Stimulated activated memory B cell treated with anti-CD40 and anti-IgM and Interleukin-4, amounts not matched to agents 10 μg/mL and 1 μg/mL and 100 μg/mL, for 72 hours (primary cell): ENCODE measurements at regions not wholly inside any gene's neighbourhood (a gene's known extent, or its start where the extent isn't known, plus 50 kb on each side); places are given as distances from the start of the nearest gene placed in this dataset.

Experiments used
- ATAC-seq: fragments of 150-1000 bp; cut with Tn5 transposase; 2 replicates; pipeline ENCODE4 v1.10.0; 2021
- H3K27ac Mint-ChIP-seq: one replicate; pipeline ENCODE4 v1.8.0; 2022; ENCODE audit warnings: mild to moderate bottlenecking, mixed read lengths
- H3K27me3 Mint-ChIP-seq: one replicate; pipeline ENCODE4 v1.8.0; 2022; ENCODE audit warnings: mixed read lengths
- H3K36me3 Mint-ChIP-seq: one replicate; pipeline ENCODE4 v1.8.0; 2022; ENCODE audit warnings: mixed read lengths
- H3K4me1 Mint-ChIP-seq: one replicate; pipeline ENCODE4 v1.8.0; 2022; ENCODE audit warnings: mixed read lengths
- H3K4me3 Mint-ChIP-seq: one replicate; pipeline ENCODE4 v1.8.0; 2022; ENCODE audit warnings: mild to moderate bottlenecking, moderate library complexity, mixed read lengths
- H3K9me3 Mint-ChIP-seq: one replicate; pipeline ENCODE4 v1.8.0; 2022; ENCODE audit warnings: mixed read lengths

- H3K4me1 Mint-ChIP-seq = peaks cover 7% of the 10 kb centered on the region
- ATAC-seq = no peak
- H3K27ac Mint-ChIP-seq = no peak overlapping the region
- peaks cover 29% of the 10 kb centered on the region for H3K27me3 Mint-ChIP-seq
- H3K9me3 Mint-ChIP-seq = peaks cover 2% of the 10 kb centered on the region
- H3K4me3 Mint-ChIP-seq = no peak overlapping the region
- no peaks in the 10 kb centered on the region for H3K36me3 Mint-ChIP-seq
These were observed 110.9 kb upstream of the PKDCC start for GRCh38 chr2:41936771-41937463.

- H3K27ac Mint-ChIP-seq = no peak overlapping the region
- peaks cover 7% of the 10 kb centered on the region for H3K4me1 Mint-ChIP-seq
- no peak for ATAC-seq
- H3K36me3 Mint-ChIP-seq = no peaks in the 10 kb centered on the region
- peaks cover 29% of the 10 kb centered on the region for H3K27me3 Mint-ChIP-seq
- H3K9me3 Mint-ChIP-seq = peaks cover 2% of the 10 kb centered on the region
- H3K4me3 Mint-ChIP-seq = no peak overlapping the region
These were observed 110.3 kb upstream of the PKDCC start for GRCh38 chr2:41937464-41937906.

- Mint-ChIP-seq H3K4me3 (no peak overlapping the region), H3K9me3 (peaks cover 2% of the 10 kb centered on the region), H3K36me3 (no peaks in the 10 kb centered on the region), H3K27me3 (peaks cover 29% of the 10 kb centered on the region), H3K27ac (no peak overlapping the region), H3K4me1 (peaks cover 7% of the 10 kb centered on the region)
- no peak for ATAC-seq
These were observed 109.7 kb upstream of the PKDCC start for GRCh38 chr2:41937921-41938708.

- Mint-ChIP-seq H3K27me3 (peaks cover 30% of the 10 kb centered on the region), H3K4me1 (no peaks in the 10 kb centered on the region), H3K9me3 (peaks cover 2% of the 10 kb centered on the region), H3K4me3 (no peak overlapping the region), H3K27ac (no peak overlapping the region), H3K36me3 (no peaks in the 10 kb centered on the region)
- no peak for ATAC-seq
These were observed 107.6 kb upstream of the PKDCC start for GRCh38 chr2:41940060-41940744.

- no peak overlapping the region for H3K4me3 Mint-ChIP-seq
- ATAC-seq = no peak
- H3K9me3 Mint-ChIP-seq = peaks cover 2% of the 10 kb centered on the region
- H3K27ac Mint-ChIP-seq = no peak overlapping the region
- H3K4me1 Mint-ChIP-seq = no peaks in the 10 kb centered on the region
- no peaks in the 10 kb centered on the region for H3K36me3 Mint-ChIP-seq
- H3K27me3 Mint-ChIP-seq = peaks cover 30% of the 10 kb centered on the region
These were observed 107.1 kb upstream of the PKDCC start for GRCh38 chr2:41940745-41941063.

- no peak for ATAC-seq
- Mint-ChIP-seq H3K27ac (no peak overlapping the region), H3K36me3 (no peaks in the 10 kb centered on the region), H3K9me3 (peaks cover 2% of the 10 kb centered on the region), H3K27me3 (peaks cover 32% of the 10 kb centered on the region), H3K4me1 (no peaks in the 10 kb centered on the region), H3K4me3 (no peak overlapping the region)
These were observed 106.0 kb upstream of the PKDCC start for GRCh38 chr2:41941831-41942230.

GRCh38 chr2:41942278-41942677 lies 105.5 kb upstream of the PKDCC start:
- peaks cover 2% of the 10 kb centered on the region for H3K9me3 Mint-ChIP-seq
- no peaks in the 10 kb centered on the region for H3K36me3 Mint-ChIP-seq
- H3K27ac Mint-ChIP-seq = no peak overlapping the region
- no peak overlapping the region for H3K4me3 Mint-ChIP-seq
- H3K4me1 Mint-ChIP-seq = no peaks in the 10 kb centered on the region
- ATAC-seq = no peak
- peaks cover 36% of the 10 kb centered on the region for H3K27me3 Mint-ChIP-seq

GRCh38 chr2:41943159-41943558 lies 104.7 kb upstream of the PKDCC start:
- no peak for ATAC-seq
- H3K4me3 Mint-ChIP-seq = no peak overlapping the region
- H3K36me3 Mint-ChIP-seq = no peaks in the 10 kb centered on the region
- peaks cover 45% of the 10 kb centered on the region for H3K27me3 Mint-ChIP-seq
- H3K4me1 Mint-ChIP-seq = no peaks in the 10 kb centered on the region
- no peak overlapping the region for H3K27ac Mint-ChIP-seq
- H3K9me3 Mint-ChIP-seq = peaks cover 2% of the 10 kb centered on the region

- Mint-ChIP-seq H3K9me3 (peaks cover 2% of the 10 kb centered on the region), H3K4me3 (no peak overlapping the region), H3K4me1 (no peaks in the 10 kb centered on the region), H3K27ac (no peak overlapping the region), H3K27me3 (peaks cover 43% of the 10 kb centered on the region), H3K36me3 (no peaks in the 10 kb centered on the region)
- no peak for ATAC-seq
These were observed 103.5 kb upstream of the PKDCC start for GRCh38 chr2:41944220-41944880.

- H3K27ac Mint-ChIP-seq = no peak overlapping the region
- no peaks in the 10 kb centered on the region for H3K36me3 Mint-ChIP-seq
- peaks cover 6% of the 10 kb centered on the region for H3K4me1 Mint-ChIP-seq
- H3K27me3 Mint-ChIP-seq = peaks cover 27% of the 10 kb centered on the region
- no peak overlapping the region for H3K4me3 Mint-ChIP-seq
- no peak for ATAC-seq
- no peaks in the 10 kb centered on the region for H3K9me3 Mint-ChIP-seq
These were observed 100.0 kb upstream of the PKDCC start for GRCh38 chr2:41947701-41948396.

GRCh38 chr2:41948397-41948763 lies 99.4 kb upstream of the PKDCC start:
- no peak overlapping the region for H3K4me3 Mint-ChIP-seq

GRCh38 chr2:41949091-41949882 lies 98.5 kb upstream of the PKDCC start:
- H3K36me3 Mint-ChIP-seq = no peaks in the 10 kb centered on the region
- H3K27me3 Mint-ChIP-seq = peaks cover 17% of the 10 kb centered on the region
- no peak overlapping the region for H3K27ac Mint-ChIP-seq
- ATAC-seq = no peak
- peaks cover 21% of the 10 kb centered on the region for H3K4me1 Mint-ChIP-seq
- no peaks in the 10 kb centered on the region for H3K9me3 Mint-ChIP-seq
- no peak overlapping the region for H3K4me3 Mint-ChIP-seq

More at GRCh38 chr2:41948397-41948763, 99.4 kb upstream of the PKDCC start:
- Mint-ChIP-seq H3K4me1 (peaks cover 12% of the 10 kb centered on the region), H3K27ac (no peak overlapping the region), H3K36me3 (no peaks in the 10 kb centered on the region), H3K27me3 (peaks cover 25% of the 10 kb centered on the region), H3K9me3 (no peaks in the 10 kb centered on the region)
- ATAC-seq = no peak

- H3K4me1 Mint-ChIP-seq = peaks cover 28% of the 10 kb centered on the region
- ATAC-seq = no peak
- H3K9me3 Mint-ChIP-seq = no peaks in the 10 kb centered on the region
- H3K36me3 Mint-ChIP-seq = no peaks in the 10 kb centered on the region
- H3K27me3 Mint-ChIP-seq = peaks cover 17% of the 10 kb centered on the region
- no peak overlapping the region for H3K4me3 Mint-ChIP-seq
- no peak overlapping the region for H3K27ac Mint-ChIP-seq
These were observed 97.7 kb upstream of the PKDCC start for GRCh38 chr2:41949883-41950665.

GRCh38 chr2:41950666-41950960 lies 97.2 kb upstream of the PKDCC start:
- Mint-ChIP-seq H3K9me3 (peaks cover 2% of the 10 kb centered on the region), H3K27ac (no peak overlapping the region), H3K27me3 (peaks cover 17% of the 10 kb centered on the region), H3K36me3 (no peaks in the 10 kb centered on the region), H3K4me3 (no peak overlapping the region), H3K4me1 (peaks cover 33% of the 10 kb centered on the region)
- no peak for ATAC-seq
